ENCODE measurements at regions not wholly inside any gene's neighbourhood (a gene's known extent, or its start where the extent isn't known, plus 50 kb on each side); places are given as distances from the start of the nearest gene placed in this dataset.
"Not testable (repeated sequence)": the region's sequence is repeated elsewhere in the genome, so short reads cannot be mapped to it uniquely, and the experiment has no call there.

DNA sequence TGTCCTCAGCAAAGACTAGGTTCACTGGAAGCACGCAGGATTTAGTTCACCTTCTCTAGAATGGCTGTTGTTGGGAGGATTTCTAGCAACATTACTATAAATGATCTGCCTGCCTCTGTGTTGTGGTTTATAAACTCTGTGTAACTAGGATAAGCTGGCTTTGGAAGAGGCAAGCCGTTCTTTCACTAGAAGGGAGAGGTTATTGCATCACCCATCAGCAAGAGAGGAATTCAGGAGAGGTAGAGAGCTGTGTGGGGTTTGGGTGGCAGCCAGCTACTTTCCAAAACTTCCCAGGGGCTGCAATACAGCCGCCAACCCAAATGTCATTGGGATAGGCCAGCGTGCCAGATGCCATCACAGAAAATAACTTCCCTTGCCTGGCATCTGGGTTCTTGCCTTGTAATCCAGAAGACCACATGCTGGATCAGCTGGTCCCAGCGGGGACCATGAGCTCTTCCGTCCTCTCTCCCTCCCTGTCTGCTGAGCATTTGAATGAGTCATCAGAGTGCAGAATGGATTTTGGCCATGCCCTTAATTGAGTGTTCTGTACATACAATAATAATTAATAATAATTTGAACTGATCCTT lies 95.7 kb upstream of the RBFOX1 start:
- Histone ChIP-seq H3K9ac (ENCODE audit: low read length) (no peak overlapping the region), H3K4me3 (ENCODE audit: low read length) (no peak overlapping the region), H3K4me1 (ENCODE audit: insufficient read depth, low read length) (no peaks in the 10 kb centered on the region), H3K79me2 (ENCODE audit: low read length) (no peaks in the 10 kb centered on the region), H4K20me1 (ENCODE audit: low read length) (no peaks in the 10 kb centered on the region), H3K9me2 (replicated peaks; ENCODE audit: low read length) (no peaks in the 10 kb centered on the region), H3K4me2 (ENCODE audit: low read length) (no peak overlapping the region), H2AFZ (ENCODE audit: low read length) (no peak overlapping the region), H3K36me3 (ENCODE audit: low read depth, low read length) (no peaks in the 10 kb centered on the region), H3K27ac (ENCODE audit: low read length) (no peak overlapping the region), H3F3A (ENCODE audit: low read length, unreplicated experiment) (no peaks in the 10 kb centered on the region), H3K9me3 (ENCODE audit: low read length) (no peaks in the 10 kb centered on the region), H3K27me3 (ENCODE audit: low read length) (no peaks in the 10 kb centered on the region)
- TF ChIP-seq EZH2 (IDR thresholded peaks at IDR 0.05; ENCODE audit: low read length, unreplicated experiment) (no peak), EZH2phosphoT487 (IDR thresholded peaks at IDR 0.05; ENCODE audit: borderline replicate concordance, low read length) (no peak)
- TF ChIP-seq, protein P1, sequence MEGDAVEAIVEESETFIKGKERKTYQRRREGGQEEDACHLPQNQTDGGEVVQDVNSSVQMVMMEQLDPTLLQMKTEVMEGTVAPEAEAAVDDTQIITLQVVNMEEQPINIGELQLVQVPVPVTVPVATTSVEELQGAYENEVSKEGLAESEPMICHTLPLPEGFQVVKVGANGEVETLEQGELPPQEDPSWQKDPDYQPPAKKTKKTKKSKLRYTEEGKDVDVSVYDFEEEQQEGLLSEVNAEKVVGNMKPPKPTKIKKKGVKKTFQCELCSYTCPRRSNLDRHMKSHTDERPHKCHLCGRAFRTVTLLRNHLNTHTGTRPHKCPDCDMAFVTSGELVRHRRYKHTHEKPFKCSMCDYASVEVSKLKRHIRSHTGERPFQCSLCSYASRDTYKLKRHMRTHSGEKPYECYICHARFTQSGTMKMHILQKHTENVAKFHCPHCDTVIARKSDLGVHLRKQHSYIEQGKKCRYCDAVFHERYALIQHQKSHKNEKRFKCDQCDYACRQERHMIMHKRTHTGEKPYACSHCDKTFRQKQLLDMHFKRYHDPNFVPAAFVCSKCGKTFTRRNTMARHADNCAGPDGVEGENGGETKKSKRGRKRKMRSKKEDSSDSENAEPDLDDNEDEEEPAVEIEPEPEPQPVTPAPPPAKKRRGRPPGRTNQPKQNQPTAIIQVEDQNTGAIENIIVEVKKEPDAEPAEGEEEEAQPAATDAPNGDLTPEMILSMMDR (conservative IDR thresholded peaks at IDR 0.05; ENCODE audit: low read depth, low read length) = no peak
- no peak for DNase-seq
- CTCF ChIA-PET = no interaction called here
- intact Hi-C loops (cut with micrococcal nuclease) = no loop called here
- POLR2A ChIA-PET (ENCODE audit: unreplicated experiment) = no interaction called here
- ATAC-seq = no peak
- BruUV-seq (replicated peaks) = no TSS peak

DNA sequence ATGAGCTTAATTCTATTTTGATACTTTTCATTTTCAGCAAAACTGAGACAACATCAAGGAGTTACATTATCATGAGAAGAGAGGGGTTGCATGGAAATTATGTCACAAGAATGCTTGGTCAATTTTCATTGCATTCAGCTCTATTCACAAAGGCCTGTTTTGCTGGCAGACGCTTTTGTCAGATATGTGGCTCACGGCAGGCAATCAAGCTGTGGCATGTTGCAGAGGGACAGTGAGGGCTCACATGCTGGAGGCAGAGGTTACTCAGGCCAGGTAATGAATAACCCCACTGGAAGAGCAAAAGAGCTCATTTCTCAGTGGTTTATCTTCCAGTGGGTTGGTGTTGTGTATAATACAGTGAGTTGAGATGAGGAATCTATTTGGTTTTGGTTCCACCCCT lies 98.7 kb upstream of the RBFOX1 start:
- no peak overlapping the region for H3K9ac ChIP-seq (ENCODE audit: low read length)
- DNase-seq (no peak), ATAC-seq (no peak)
- H3K4me3 ChIP-seq (ENCODE audit: low read length) = no peak overlapping the region
- no TSS peak for BruUV-seq (replicated peaks)
- no peak overlapping the region for H3K27ac ChIP-seq (ENCODE audit: low read length)
- no peaks in the 10 kb centered on the region for H3K36me3 ChIP-seq (ENCODE audit: low read depth, low read length)
- no peaks in the 10 kb centered on the region for H3K4me1 ChIP-seq (ENCODE audit: insufficient read depth, low read length)
- no peaks in the 10 kb centered on the region for H3K27me3 ChIP-seq (ENCODE audit: low read length)
- H3F3A ChIP-seq (ENCODE audit: low read length, unreplicated experiment) = no peaks in the 10 kb centered on the region
- H3K4me2 ChIP-seq (ENCODE audit: low read length) = no peak overlapping the region
- H3K9me3 ChIP-seq (ENCODE audit: low read length) = no peaks in the 10 kb centered on the region
- ChIA-PET POLR2A (ENCODE audit: unreplicated experiment) (no interaction called here), CTCF (no interaction called here)
- H4K20me1 ChIP-seq (ENCODE audit: low read length) = no peaks in the 10 kb centered on the region
- no peaks in the 10 kb centered on the region for H3K9me2 ChIP-seq (replicated peaks; ENCODE audit: low read length)
- intact Hi-C loops (cut with micrococcal nuclease) = no loop called here
- H3K79me2 ChIP-seq (ENCODE audit: low read length) = no peaks in the 10 kb centered on the region
- no peak overlapping the region for H2AFZ ChIP-seq (ENCODE audit: low read length)
- TF ChIP-seq, protein P1 (conservative IDR thresholded peaks at IDR 0.05; ENCODE audit: low read depth, low read length) = no peak
- TF ChIP-seq EZH2phosphoT487 (IDR thresholded peaks at IDR 0.05; ENCODE audit: borderline replicate concordance, low read length) (no peak), EZH2 (IDR thresholded peaks at IDR 0.05; ENCODE audit: low read length, unreplicated experiment) (no peak)

DNA sequence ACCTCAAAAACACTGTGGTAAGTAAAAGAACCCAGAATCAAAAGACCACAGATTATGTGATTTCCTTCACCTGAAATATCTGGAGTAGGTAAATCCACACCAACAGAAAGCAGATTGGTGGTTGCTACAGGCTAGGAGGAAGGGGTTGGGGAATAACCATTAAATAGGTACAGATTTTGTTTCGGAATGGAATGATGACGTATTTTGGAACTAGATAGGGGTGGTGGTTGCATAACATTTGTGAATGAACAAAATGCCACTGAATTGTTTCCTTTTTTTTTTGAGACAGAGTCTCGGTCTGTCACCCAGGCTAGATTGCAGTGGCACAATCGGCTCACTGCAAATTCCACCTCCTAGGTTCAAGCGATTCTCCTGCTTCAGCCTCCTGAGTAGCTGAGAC lies 100.9 kb upstream of the RBFOX1 start:
- Histone ChIP-seq H3K36me3 (ENCODE audit: low read depth, low read length) (no peaks in the 10 kb centered on the region), H3K4me3 (ENCODE audit: low read length) (no peak overlapping the region), H3K79me2 (ENCODE audit: low read length) (no peaks in the 10 kb centered on the region), H3K4me1 (ENCODE audit: insufficient read depth, low read length) (no peaks in the 10 kb centered on the region), H3K4me2 (ENCODE audit: low read length) (no peak overlapping the region), H3K27me3 (ENCODE audit: low read length) (no peaks in the 10 kb centered on the region), H3K9me2 (replicated peaks; ENCODE audit: low read length) (no peaks in the 10 kb centered on the region), H3K27ac (ENCODE audit: low read length) (no peak overlapping the region), H3F3A (ENCODE audit: low read length, unreplicated experiment) (no peaks in the 10 kb centered on the region), H2AFZ (ENCODE audit: low read length) (no peak overlapping the region), H3K9me3 (ENCODE audit: low read length) (no peaks in the 10 kb centered on the region), H3K9ac (ENCODE audit: low read length) (no peak overlapping the region), H4K20me1 (ENCODE audit: low read length) (no peaks in the 10 kb centered on the region)
- DNase-seq = no peak
- TF ChIP-seq EZH2phosphoT487 (IDR thresholded peaks at IDR 0.05; ENCODE audit: borderline replicate concordance, low read length) (no peak), EZH2 (IDR thresholded peaks at IDR 0.05; ENCODE audit: low read length, unreplicated experiment) (no peak)
- TF ChIP-seq, protein P1 (conservative IDR thresholded peaks at IDR 0.05; ENCODE audit: low read depth, low read length) = no peak
- BruUV-seq (replicated peaks) = no TSS peak
- ATAC-seq = no peak
- CTCF ChIA-PET = no interaction called here
- intact Hi-C loops (cut with micrococcal nuclease) = no loop called here
- POLR2A ChIA-PET (ENCODE audit: unreplicated experiment) = no interaction called here

DNA sequence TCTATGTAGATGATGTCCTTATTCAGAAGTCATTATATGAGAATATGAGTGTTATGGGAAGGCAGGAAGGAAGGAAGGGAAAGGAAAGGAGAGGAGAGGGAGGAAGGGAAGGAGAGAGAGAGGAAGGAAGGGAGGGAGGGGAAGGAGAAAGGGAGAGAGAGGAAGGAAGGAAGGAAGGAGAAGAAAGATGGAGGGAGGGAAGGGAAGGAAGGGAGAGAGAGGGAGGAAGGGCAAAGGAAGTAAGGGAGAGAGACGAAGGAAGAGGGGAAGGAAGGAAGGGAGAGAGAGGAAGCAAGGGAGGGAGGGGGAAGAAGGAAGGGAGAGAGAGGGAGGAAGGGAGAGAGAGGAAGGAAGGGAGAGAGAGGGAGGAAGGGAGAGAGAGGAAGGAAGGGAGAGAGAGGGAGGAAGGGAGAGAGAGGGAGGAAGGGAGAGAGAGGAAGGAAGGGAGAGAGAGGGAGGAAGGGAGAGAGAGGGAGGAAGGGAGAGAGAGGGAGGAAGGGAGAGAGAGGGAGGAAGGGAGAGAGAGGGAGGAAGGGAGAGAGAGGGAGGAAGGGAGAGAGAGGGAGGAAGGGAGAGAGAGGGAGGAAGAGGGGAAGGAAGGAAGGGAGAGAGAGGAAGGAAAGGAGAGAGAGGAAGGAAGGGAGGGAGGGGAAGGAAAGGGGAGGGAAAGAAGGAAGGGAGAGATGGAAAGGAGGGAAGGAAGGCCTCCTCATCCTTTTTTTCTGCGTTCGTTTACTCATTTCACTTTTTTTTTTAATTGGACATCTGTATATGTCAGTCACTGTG lies 103.0 kb upstream of the RBFOX1 start:
- POLR2A ChIA-PET (ENCODE audit: unreplicated experiment); H3K9ac ChIP-seq (ENCODE audit: low read length); H3F3A ChIP-seq (ENCODE audit: low read length, unreplicated experiment); H2AFZ ChIP-seq (ENCODE audit: low read length); H3K4me1 ChIP-seq (ENCODE audit: insufficient read depth, low read length); intact Hi-C loops (cut with micrococcal nuclease); H3K27me3 ChIP-seq (ENCODE audit: low read length); BruUV-seq (replicated peaks); DNase-seq; ATAC-seq; H3K4me3 ChIP-seq (ENCODE audit: low read length); H3K79me2 ChIP-seq (ENCODE audit: low read length); H3K36me3 ChIP-seq (ENCODE audit: low read depth, low read length); H3K4me2 ChIP-seq (ENCODE audit: low read length); H3K27ac ChIP-seq (ENCODE audit: low read length); CTCF ChIA-PET; H4K20me1 ChIP-seq (ENCODE audit: low read length); H3K9me3 ChIP-seq (ENCODE audit: low read length); H3K9me2 ChIP-seq (replicated peaks; ENCODE audit: low read length): not testable (repeated sequence)
